ENCODE measurements at regions not wholly inside any gene's neighbourhood (a gene's known extent, or its start where the extent isn't known, plus 50 kb on each side); places are given as distances from the start of the nearest gene placed in this dataset.

DNA sequence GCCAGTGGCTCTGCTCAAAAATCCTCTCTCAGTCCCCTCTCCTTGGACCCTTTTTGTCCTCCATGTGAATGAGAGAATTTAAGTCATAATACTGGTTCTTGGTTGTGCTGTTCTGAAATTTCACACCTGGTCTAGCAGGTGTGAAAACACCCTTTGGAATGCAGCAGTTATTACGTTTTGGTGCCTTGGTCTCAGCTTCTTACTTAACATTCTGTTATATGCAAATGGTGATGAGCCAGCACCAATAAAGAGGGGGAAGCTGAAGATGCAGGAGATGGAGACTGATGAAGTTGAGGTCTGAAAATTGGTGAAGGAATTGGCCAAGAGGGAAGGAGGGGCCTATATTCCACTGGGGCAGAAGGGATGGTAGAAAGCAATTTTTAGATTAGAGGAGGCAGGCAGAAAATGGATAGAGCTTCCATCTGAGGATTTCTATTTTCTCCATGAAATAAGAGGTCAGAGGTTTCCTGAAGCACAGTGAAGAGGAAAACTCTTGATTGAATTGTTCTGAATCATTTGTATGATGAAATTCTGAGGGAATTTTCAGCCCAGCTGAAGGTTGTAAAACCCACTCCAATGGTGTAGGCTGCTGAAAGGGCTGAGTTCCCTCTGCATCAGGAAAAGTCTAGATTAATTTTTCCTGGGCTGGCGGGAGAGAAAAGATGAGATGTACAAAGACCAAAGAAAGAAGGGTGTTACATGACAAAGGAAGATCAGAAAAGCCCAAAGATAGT, 94.0 kb upstream of the FAM180A start:
- no peak for DNase-seq (ENCODE audit: low read depth in 1 of 2, low spot score in 1 of 2)
- Histone ChIP-seq H3K4me3 (replicated peaks; ENCODE audit: insufficient read depth, low read length) (no peak overlapping the region), H3K27ac (replicated peaks) (no peak overlapping the region), H3K27me3 (ENCODE audit: insufficient read depth, poor library complexity, severe bottlenecking) (no peaks in the 10 kb centered on the region)
- TF ChIP-seq POLR2AphosphoS5 (IDR thresholded peaks at IDR 0.05; ENCODE audit: low read depth), result no peak
- no peak for TF ChIP-seq SPI1 (IDR thresholded peaks at IDR 0.05; ENCODE audit: borderline replicate concordance, low read depth)
- TF ChIP-seq, protein P1, sequence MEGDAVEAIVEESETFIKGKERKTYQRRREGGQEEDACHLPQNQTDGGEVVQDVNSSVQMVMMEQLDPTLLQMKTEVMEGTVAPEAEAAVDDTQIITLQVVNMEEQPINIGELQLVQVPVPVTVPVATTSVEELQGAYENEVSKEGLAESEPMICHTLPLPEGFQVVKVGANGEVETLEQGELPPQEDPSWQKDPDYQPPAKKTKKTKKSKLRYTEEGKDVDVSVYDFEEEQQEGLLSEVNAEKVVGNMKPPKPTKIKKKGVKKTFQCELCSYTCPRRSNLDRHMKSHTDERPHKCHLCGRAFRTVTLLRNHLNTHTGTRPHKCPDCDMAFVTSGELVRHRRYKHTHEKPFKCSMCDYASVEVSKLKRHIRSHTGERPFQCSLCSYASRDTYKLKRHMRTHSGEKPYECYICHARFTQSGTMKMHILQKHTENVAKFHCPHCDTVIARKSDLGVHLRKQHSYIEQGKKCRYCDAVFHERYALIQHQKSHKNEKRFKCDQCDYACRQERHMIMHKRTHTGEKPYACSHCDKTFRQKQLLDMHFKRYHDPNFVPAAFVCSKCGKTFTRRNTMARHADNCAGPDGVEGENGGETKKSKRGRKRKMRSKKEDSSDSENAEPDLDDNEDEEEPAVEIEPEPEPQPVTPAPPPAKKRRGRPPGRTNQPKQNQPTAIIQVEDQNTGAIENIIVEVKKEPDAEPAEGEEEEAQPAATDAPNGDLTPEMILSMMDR (IDR thresholded peaks at IDR 0.05; ENCODE audit: insufficient read depth, low read length), result no peak
- TF ChIP-seq GABPA (IDR thresholded peaks at IDR 0.05; ENCODE audit: low read depth), result no peak
- TF ChIP-seq, protein P2, sequence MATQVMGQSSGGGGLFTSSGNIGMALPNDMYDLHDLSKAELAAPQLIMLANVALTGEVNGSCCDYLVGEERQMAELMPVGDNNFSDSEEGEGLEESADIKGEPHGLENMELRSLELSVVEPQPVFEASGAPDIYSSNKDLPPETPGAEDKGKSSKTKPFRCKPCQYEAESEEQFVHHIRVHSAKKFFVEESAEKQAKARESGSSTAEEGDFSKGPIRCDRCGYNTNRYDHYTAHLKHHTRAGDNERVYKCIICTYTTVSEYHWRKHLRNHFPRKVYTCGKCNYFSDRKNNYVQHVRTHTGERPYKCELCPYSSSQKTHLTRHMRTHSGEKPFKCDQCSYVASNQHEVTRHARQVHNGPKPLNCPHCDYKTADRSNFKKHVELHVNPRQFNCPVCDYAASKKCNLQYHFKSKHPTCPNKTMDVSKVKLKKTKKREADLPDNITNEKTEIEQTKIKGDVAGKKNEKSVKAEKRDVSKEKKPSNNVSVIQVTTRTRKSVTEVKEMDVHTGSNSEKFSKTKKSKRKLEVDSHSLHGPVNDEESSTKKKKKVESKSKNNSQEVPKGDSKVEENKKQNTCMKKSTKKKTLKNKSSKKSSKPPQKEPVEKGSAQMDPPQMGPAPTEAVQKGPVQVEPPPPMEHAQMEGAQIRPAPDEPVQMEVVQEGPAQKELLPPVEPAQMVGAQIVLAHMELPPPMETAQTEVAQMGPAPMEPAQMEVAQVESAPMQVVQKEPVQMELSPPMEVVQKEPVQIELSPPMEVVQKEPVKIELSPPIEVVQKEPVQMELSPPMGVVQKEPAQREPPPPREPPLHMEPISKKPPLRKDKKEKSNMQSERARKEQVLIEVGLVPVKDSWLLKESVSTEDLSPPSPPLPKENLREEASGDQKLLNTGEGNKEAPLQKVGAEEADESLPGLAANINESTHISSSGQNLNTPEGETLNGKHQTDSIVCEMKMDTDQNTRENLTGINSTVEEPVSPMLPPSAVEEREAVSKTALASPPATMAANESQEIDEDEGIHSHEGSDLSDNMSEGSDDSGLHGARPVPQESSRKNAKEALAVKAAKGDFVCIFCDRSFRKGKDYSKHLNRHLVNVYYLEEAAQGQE (IDR thresholded peaks at IDR 0.05; ENCODE audit: insufficient replicate concordance, low read depth), result no peak

DNA sequence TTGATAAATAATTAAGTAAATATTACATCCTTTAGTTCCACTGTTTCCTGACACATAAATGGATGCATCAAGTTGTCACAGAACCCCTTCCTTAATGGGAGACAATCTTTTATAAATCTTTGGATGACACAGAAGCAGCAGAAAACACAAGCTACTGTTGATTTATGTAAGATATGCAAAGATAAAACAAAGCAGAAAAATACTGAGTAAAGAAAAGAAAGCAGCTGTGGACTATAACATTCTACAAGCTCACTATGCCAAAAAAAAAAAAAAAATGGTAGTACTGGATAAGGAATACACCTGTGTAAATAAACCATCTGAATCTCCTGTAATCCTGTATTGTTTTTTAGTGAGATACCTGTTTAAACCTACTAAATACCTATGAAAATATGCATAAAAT, 92.0 kb upstream of the FAM180A start:
- TF ChIP-seq, protein P2 (IDR thresholded peaks at IDR 0.05; ENCODE audit: insufficient replicate concordance, low read depth), result no peak
- TF ChIP-seq, protein P1 (IDR thresholded peaks at IDR 0.05; ENCODE audit: insufficient read depth, low read length), result no peak

DNA sequence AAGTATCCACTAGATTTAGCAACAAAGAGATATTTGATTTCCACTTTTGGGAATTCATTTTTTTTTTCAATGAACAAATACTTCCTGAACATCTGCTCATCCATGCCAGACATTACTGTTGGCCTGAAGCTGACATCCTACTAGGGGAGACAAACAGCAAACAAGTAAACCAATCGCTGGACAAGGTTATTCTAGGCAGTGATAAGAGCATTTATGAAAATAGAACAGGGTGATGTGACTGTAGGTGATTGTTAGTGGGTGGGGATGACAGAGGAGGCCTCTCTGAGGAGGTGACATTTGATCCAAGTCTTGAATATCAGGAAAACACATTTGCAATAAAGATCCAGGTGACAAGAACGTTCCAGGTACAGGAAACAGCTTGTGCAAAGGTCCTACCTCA, 89.1 kb upstream of the FAM180A start:
- TF ChIP-seq GABPA (IDR thresholded peaks at IDR 0.05; ENCODE audit: low read depth) (no peak), POLR2AphosphoS5 (IDR thresholded peaks at IDR 0.05; ENCODE audit: low read depth) (no peak), SPI1 (IDR thresholded peaks at IDR 0.05; ENCODE audit: borderline replicate concordance, low read depth) (no peak)
- TF ChIP-seq, protein P2 (IDR thresholded peaks at IDR 0.05; ENCODE audit: insufficient replicate concordance, low read depth), result no peak
- TF ChIP-seq, protein P1 (IDR thresholded peaks at IDR 0.05; ENCODE audit: insufficient read depth, low read length), result no peak
- no peak overlapping the region for H3K27ac ChIP-seq (replicated peaks)
- no peaks in the 10 kb centered on the region for H3K27me3 ChIP-seq (ENCODE audit: insufficient read depth, poor library complexity, severe bottlenecking)
- DNase-seq (ENCODE audit: low read depth in 1 of 2, low spot score in 1 of 2), result no peak
- no peak overlapping the region for H3K4me3 ChIP-seq (replicated peaks; ENCODE audit: insufficient read depth, low read length)

More for the DNA sequence above, 92.0 kb upstream of the FAM180A start:
- H3K27me3 ChIP-seq (ENCODE audit: insufficient read depth, poor library complexity, severe bottlenecking), result no peaks in the 10 kb centered on the region
- no peak overlapping the region for H3K4me3 ChIP-seq (replicated peaks; ENCODE audit: insufficient read depth, low read length)
- no peak overlapping the region for H3K27ac ChIP-seq (replicated peaks)
- no peak for DNase-seq (ENCODE audit: low read depth in 1 of 2, low spot score in 1 of 2)

Measured in HL-60 (cell line).